GM04504 (cell line): ENCODE measurements at regions not wholly inside any gene's neighbourhood (a gene's known extent, or its start where the extent isn't known, plus 50 kb on each side); places are given as distances from the start of the nearest gene placed in this dataset.

ENCODE experiments used
- DNase-seq: peaks from one replicate; pipeline ENCODE4 v3.0.0-alpha.2; 2012; ENCODE audit warnings: low read depth

DNA sequence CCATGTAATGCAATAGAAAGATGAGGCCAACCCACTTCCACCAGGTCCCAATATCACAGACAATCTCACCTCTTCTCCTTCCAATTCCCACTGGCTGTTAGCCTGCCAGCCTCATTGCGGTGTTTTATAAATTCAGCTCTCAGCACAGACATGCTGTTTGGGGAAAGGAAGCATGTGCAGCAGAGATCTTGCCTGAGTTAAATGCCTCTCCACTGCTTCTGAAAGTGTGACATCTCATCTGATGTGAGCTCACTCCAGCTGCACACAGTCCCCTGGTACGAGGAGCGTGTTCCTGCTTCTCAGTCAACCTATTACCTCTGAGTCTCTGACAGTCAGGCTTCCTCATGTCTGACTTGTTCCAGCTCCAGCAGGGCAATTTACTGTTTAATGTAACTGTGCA, 122.7 kb upstream of the GUCY1A2 start:
- DNase-seq = no peak

DNA sequence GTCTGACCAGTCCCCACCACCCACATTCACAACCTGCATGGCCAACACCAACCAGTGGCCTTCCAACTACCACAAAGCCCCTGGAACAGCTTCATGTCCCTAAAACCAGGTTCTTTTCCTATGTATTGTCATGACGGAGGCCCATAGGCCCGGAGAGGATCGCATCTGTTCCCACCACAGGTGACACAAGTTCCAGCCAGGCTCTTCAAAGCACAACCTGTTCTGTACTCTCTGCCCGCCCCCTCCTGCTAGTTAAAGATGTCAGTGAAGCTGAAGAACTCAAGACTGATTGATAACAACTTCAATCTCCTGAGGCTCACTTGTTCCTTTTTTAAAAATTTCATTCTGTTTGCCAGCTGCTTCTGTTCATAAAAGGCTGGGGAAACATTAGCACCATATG, 121.1 kb upstream of the GUCY1A2 start:
- DNase-seq = no peak

DNA sequence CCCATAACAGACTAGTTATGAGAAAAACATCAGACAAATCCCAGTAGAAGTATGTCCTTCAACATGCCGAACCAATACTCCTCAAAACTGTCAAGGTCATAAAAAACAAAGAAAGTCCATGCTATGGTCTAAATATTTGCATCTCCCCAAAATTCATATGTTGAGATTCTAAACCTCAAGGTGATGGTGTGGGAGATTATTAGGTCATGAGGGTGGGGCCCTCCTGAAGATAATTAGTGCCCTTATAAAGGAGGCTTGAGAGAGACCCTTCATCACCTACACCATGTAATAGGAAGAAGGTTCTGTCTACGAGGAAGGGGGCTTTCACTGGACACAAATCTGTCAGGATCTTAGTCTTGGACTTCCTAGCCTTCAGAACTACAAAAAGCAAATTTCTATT, 118.6 kb upstream of the GUCY1A2 start:
- DNase-seq = no peak

DNA sequence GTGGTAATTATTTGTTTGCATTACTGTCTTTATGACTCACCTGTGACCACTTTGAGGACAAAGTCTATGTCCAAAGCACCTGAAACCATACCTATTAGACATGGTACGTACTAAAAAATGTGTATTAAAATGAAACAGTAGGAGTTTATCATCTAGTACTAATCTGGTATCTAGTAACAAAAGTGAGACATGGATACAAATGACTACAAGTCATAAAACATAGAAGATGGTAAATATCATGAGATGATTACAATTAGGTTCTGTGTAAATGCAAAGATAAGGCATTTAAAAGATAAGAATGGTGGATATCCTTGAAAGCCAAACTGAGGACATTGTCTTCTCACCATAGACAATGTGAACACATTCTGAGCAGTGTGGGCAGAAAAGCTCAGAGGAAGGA, 113.5 kb upstream of the GUCY1A2 start:
- no peak for DNase-seq

DNA sequence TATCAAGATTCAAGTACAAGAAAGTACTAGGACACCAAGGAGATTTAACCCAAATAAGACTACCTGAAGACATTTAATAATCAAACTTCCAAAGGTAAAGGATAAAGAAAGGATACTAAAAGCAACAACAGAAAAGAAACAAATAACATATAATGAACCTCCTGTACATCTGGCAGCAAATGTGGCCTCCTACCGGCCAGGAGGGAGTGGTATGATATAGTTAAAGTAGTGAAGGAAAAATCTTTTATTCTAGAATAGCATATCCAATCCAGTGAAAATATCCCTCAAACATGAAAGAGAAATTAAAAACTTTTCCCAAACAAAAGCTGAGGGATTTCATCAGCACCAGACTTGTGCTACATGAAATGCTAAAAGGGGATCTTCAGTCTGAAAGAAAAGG, 104.7 kb upstream of the GUCY1A2 start:
- DNase-seq = no peak

DNA sequence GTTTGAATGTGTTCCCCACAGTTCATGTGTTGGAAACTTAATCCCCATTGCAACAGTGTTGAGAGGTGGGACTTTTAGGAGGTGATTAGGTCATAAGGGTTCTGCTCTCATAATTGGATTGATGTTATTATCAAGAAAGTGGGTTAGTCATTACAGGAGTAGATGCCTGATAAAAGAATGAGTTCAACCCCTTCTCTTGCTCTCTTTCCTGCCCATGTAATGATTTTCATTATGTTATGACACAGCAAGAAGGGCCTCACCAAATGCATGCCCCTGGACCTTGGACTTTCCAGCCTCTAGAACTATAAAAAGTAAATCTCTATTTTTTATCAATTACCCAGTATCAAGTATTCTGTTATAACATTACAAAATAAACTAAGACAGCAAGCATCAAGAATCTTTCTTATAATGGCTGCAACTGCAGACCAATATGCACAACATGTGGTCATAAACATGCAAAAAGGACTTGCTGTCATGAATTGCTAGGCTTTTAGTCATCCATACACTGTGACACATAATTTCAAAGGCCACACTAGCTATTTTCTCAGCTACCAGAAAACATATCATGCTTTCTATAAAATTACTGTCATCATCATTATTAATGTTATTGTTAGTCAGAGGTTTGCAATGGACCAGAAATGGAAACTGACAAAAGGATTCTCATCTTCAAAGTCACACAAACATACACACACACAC, 99.9 kb upstream of the GUCY1A2 start:
- peak; percentile 1 for DNase-seq

DNA sequence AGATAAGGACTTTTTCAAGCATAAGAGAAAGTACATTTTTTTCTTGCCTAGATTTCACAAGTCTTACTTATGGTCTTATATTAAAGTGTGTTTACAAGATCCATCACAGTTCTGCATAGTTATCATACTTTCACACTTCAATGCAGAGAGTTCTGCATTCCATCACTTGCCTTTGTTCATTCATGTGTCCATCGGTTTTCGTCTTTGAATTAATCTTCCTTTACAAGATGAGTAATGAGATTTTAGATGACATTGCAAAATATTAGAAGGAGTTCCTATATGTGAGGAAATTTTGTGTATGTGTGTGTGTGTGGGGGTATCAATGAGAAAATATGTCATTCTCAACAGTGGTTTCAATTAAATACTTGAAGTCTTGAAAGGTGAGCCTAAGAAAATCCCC, 98.1 kb upstream of the GUCY1A2 start:
- DNase-seq = no peak

DNA sequence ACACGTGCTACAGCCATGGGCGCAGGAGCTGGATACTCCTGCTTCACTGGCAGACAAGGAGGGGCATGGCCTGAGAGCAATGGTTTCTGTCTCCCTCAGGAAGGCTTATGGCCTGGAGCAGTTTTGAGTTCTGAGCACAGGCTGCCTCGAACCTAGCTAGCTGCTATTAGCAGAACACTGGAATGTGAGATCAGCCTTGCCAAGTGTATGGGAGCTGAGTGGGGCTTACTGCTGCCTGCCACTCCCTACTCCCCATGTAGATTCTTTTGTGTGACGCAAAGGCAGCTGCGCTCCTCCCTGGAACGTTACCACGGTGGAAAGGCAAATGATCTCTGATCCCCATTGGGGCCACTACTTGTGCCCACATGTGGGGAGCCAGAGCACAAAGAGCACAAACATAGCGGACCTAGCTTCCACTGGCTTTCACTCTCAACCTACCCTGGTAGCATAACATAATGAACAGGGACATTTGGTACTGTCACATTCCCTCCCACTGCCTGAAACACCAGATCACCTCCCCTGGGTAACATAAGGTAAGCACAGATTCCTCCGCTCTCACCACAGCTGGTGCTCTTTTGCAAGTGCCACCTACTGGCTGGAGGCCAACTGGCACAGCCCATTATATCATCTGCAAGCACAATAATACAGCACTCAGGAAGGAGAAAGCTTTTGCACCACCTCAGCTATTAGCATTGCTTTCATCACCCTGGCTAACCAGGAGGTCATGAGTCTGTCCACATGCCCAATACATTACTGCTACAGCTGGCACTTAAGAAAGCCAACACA, 84.6 kb upstream of the GUCY1A2 start:
- no peak for DNase-seq

DNA sequence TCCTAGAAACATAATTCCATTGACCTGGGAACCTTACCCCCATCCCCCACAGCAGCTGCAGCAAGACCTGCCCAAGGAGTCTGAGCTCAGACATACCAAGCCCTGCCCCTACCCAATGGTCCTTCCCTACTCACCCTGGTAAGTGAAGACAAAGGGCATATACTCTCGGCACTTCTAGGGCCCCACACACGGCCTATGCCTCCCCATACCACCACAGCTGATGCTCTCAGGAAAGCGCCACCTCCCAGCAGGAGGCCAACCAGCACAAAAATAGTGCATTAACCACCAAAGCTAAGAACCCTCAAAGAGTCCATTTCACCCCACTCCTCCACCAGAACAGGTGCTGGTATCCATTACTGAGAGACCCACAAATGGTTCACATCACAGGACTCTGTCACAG, 74.4 kb upstream of the GUCY1A2 start:
- no peak for DNase-seq

DNA sequence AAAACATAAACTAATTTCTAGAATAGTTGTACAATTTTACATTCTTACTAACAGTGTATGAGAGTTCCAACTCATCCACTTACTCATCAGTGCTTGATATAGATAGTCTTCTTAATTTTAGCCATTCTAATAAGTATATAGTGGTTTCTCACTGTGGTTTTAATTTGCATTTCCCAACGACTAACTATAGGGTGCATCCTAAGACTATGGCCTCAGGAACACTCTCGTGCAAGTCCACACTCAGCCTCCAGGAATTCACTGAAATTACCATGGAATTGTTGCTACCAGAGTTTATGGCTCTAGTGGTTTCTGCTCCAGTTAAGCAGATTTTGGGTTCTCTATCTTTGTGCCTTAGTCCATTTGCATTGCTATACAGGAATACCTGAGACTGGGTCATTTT, 60.1 kb upstream of the GUCY1A2 start:
- no peak for DNase-seq

DNA sequence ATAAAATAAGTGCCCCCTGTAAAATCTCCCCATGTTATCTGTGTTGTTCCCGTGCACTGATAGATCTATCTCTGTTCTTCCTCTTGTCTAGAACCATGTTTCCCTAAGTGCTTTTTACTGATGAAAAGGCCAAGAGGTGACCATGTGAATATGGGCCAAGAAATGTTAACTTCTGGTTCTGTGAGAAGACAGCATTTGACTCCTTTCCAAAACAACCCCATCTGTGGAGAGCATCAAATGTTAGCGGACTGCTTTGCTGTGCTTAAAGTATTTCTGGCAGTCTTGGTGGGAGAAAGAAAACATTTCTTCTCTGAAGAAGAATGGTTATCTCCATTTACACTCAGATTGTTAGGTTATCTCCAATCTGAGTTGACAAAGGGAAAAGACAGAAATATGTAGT, 58.6 kb upstream of the GUCY1A2 start:
- no peak for DNase-seq

DNA sequence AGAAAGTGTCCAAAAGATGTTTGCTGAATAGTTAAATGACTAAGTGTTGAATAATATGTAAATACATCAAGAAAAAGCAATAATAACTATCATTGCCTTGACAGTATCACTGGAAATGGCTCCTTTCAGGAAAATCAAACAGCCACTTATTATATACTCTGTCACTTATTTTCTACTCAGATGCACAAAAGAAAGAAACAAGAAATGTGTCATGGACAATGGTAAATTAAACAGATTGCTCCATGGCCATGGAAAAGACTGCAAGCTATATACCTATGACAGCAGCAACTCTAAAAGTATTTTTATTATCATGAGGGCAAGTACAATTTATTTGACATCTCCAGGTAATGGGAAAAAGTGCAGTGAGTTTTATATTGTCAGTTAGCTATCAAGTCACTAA, 52.9 kb upstream of the GUCY1A2 start:
- no peak for DNase-seq
